Lower leg skin (tissue), 3 donors: ENCODE measurements at regions not wholly inside any gene's neighbourhood (a gene's known extent, or its start where the extent isn't known, plus 50 kb on each side); places are given as distances from the start of the nearest gene placed in this dataset.

ENCODE experiments used
- CTCF ChIP-seq, 3 donors: fragments of 450-650 bp; IDR thresholded peaks; one replicate each; pipeline ENCODE4 v1.5.1; 2016; ENCODE audit warnings: antibody characterized with exemption in 3 of 3, mild to moderate bottlenecking in 3 of 3, moderate library complexity in 2 of 3
- POLR2A ChIP-seq, 2 donors: fragments of 450-650 bp; IDR thresholded peaks; one replicate each; pipeline ENCODE4 v1.6.1; 2016 to 2017; ENCODE audit warnings: antibody characterized with exemption in 2 of 2, mild to moderate bottlenecking in 1 of 2, moderate library complexity in 1 of 2

GRCh38 chr5:156043351-156043750, 283.6 kb upstream of the SGCD start:
- TF ChIP-seq CTCF (IDR thresholded peaks at IDR 0.05) (no peak), POLR2A (IDR thresholded peaks at IDR 0.05) (no peak)
